Body of pancreas (tissue), 4 donors: ENCODE measurements at regions not wholly inside any gene's neighbourhood (a gene's known extent, or its start where the extent isn't known, plus 50 kb on each side); places are given as distances from the start of the nearest gene placed in this dataset.

Experiments
- POLR2A ChIP-seq, 3 donors: fragments of 450-650 bp; IDR thresholded peaks; one replicate each; pipeline ENCODE4 v1.6.1; 2016; ENCODE audit warnings: antibody characterized with exemption in 3 of 3, mild to moderate bottlenecking in 2 of 3
- TF ChIP-seq, protein P1 (sequence below), 7 experiments: fragments of 450-650 bp in 4 of 7; fragments of 200-600 bp in 3 of 7; sonication (generic) in 3 of 7; IDR thresholded peaks; one replicate each; pipeline ENCODE4 v1.5.1; 2016 to 2019; ENCODE audit warnings: antibody characterized with exemption in 7 of 7

DNA sequence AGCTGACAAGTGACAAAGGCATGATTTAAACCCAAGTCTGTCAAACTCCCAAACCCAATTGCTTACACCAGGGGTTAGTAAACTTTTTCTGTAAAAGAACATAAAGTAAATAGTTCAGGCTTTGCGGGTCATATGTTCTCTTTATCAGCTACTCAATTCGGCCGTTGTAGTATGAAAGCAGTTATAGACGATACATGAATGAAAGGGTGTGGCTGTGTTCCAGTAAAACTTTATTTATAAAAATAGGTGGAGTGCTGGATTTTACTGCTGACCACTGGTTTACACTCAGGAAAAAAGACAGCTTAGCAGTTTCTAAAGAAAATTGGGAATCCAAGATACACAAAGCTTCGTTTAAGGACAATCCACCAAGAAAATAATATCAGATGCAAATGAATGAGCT is 124.3 kb upstream of the BCL9 start:
- TF ChIP-seq, protein P1, sequence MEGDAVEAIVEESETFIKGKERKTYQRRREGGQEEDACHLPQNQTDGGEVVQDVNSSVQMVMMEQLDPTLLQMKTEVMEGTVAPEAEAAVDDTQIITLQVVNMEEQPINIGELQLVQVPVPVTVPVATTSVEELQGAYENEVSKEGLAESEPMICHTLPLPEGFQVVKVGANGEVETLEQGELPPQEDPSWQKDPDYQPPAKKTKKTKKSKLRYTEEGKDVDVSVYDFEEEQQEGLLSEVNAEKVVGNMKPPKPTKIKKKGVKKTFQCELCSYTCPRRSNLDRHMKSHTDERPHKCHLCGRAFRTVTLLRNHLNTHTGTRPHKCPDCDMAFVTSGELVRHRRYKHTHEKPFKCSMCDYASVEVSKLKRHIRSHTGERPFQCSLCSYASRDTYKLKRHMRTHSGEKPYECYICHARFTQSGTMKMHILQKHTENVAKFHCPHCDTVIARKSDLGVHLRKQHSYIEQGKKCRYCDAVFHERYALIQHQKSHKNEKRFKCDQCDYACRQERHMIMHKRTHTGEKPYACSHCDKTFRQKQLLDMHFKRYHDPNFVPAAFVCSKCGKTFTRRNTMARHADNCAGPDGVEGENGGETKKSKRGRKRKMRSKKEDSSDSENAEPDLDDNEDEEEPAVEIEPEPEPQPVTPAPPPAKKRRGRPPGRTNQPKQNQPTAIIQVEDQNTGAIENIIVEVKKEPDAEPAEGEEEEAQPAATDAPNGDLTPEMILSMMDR (IDR thresholded peaks at IDR 0.05): no peak
- TF ChIP-seq POLR2A (IDR thresholded peaks at IDR 0.05): no peak
